CD4-positive, alpha-beta T cell (primary cell): ENCODE measurements at regions not wholly inside any gene's neighbourhood (a gene's known extent, or its start where the extent isn't known, plus 50 kb on each side); places are given as distances from the start of the nearest gene placed in this dataset.

Experiments
- ATAC-seq: fragments of 200-7000 bp; cut with Tn5 transposase; one replicate; pipeline ENCODE4 v1.10.0; 2022; ENCODE audit warnings: mild to moderate bottlenecking; ENCODE audit not compliant: poor library complexity
- CTCF ChIA-PET: fragments of 350-600 bp; sonication (Branson Sonifier 250); formaldehyde crosslinking; loops from one replicate; lab custom pipeline; 2021; ENCODE audit warnings: antibody characterized with exemption, inconsistent platforms; lab: Charles Lee
- POLR2A ChIA-PET: fragments of 350-600 bp; sonication (Branson Sonifier 250); formaldehyde crosslinking; loops from one replicate; lab custom pipeline; 2021; ENCODE audit warnings: antibody characterized with exemption, inconsistent platforms; lab: Charles Lee
- DNase-seq, 14 experiments: peaks; one replicate each; pipeline ENCODE4 v3.0.0-alpha.2; 2013 to 2020; ENCODE audit warnings: mixed read lengths in 2 of 14
- H3K27ac ChIP-seq, 2 donors: one replicate each; pipeline versions ENCODE4 v1.5.1 to v1.7.0; 2013; ENCODE audit warnings: low read length in 2 of 2, low read depth in 1 of 2, mild to moderate bottlenecking in 1 of 2
- H3K27me3 ChIP-seq, 2 experiments: 1 replicate in 1 of 2; 2 replicates in 1 of 2; pipeline versions ENCODE4 v1.6.1 to v1.7.0; 2013; ENCODE audit warnings: low read length in 2 of 2, control low read depth in 1 of 2, mild to moderate bottlenecking in 1 of 2, moderate library complexity in 1 of 2; ENCODE audit not compliant: insufficient read depth in 2 of 2, control insufficient read depth in 1 of 2
- H3K36me3 ChIP-seq: one replicate; pipeline ENCODE4 v1.6.1; 2013; ENCODE audit warnings: low read length, control low read depth; ENCODE audit not compliant: insufficient read depth
- H3K4me1 ChIP-seq: one replicate; pipeline ENCODE4 v1.6.1; 2013; ENCODE audit warnings: low read length, control low read depth; ENCODE audit not compliant: insufficient read depth
- H3K4me3 ChIP-seq: one replicate; pipeline ENCODE4 v1.5.1; 2013; ENCODE audit warnings: mild to moderate bottlenecking, low read length, moderate library complexity
- H3K9me3 ChIP-seq, 2 experiments: 1 replicate in 1 of 2; 2 replicates in 1 of 2; pipeline versions ENCODE4 v1.6.1 to v1.7.0; 2013; ENCODE audit warnings: low read length in 2 of 2, mild to moderate bottlenecking in 2 of 2, control low read depth in 1 of 2, moderate library complexity in 1 of 2; ENCODE audit not compliant: control insufficient read depth in 1 of 2, insufficient read depth in 1 of 2
- H3K27ac Mint-ChIP-seq: one replicate; pipeline ENCODE4 v1.8.0; 2020; ENCODE audit warnings: mixed read lengths
- H3K27me3 Mint-ChIP-seq: one replicate; pipeline ENCODE4 v1.8.0; 2021; ENCODE audit warnings: mixed read lengths
- H3K36me3 Mint-ChIP-seq: one replicate; pipeline ENCODE4 v1.8.0; 2021; ENCODE audit warnings: low read depth, mixed read lengths
- H3K4me1 Mint-ChIP-seq: one replicate; pipeline ENCODE4 v1.8.0; 2021; ENCODE audit warnings: low read depth, mixed read lengths
- H3K4me3 Mint-ChIP-seq: one replicate; pipeline ENCODE4 v1.8.0; 2020; ENCODE audit warnings: mild to moderate bottlenecking, mixed read lengths
- H3K9me3 Mint-ChIP-seq: one replicate; pipeline ENCODE4 v1.8.0; 2020; ENCODE audit warnings: mixed read lengths
- intact Hi-C, 2 experiments: fragments of 100-400 bp; cut with DNase I in 1 of 2; cut with micrococcal nuclease in 1 of 2; formaldehyde crosslinking; loops; one replicate each; pipeline versions ENCODE4 v1.15.1 to v1.9.0; 2023 to 2025; cut with DNase I, micrococcal nuclease
- TF ChIP-seq, protein P1 (sequence below): fragments of 200-600 bp; IDR thresholded peaks from one replicate; pipeline ENCODE4 v1.8.0; 2022; ENCODE audit warnings: antibody characterized with exemption, mild to moderate bottlenecking

DNA sequence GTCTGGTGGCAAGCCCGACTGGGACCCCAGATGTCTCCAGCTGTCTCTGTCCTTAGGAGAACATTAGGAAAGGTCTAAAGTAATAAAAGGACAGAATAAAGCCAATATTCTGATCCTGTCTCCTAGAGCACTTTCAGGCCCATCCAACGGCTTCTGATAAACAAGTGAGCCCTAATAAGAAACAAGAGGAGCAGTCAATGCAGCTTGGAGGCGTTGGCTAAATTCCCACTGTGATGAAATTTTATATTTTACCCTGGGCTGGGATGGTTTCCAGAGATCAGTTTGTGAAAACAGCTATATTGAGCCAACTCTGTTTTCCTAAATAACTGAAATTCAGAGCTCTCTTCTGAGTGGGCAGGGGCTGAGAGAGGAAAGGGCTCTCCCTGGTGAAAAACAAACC, 55.5 kb upstream of the SRRM4 start:
- no peaks in the 10 kb centered on the region for H3K4me1 ChIP-seq
- H3K36me3 ChIP-seq: no peaks in the 10 kb centered on the region
- no peak overlapping the region for H3K27ac Mint-ChIP-seq
- no peak for ATAC-seq
- TF ChIP-seq, protein P1, sequence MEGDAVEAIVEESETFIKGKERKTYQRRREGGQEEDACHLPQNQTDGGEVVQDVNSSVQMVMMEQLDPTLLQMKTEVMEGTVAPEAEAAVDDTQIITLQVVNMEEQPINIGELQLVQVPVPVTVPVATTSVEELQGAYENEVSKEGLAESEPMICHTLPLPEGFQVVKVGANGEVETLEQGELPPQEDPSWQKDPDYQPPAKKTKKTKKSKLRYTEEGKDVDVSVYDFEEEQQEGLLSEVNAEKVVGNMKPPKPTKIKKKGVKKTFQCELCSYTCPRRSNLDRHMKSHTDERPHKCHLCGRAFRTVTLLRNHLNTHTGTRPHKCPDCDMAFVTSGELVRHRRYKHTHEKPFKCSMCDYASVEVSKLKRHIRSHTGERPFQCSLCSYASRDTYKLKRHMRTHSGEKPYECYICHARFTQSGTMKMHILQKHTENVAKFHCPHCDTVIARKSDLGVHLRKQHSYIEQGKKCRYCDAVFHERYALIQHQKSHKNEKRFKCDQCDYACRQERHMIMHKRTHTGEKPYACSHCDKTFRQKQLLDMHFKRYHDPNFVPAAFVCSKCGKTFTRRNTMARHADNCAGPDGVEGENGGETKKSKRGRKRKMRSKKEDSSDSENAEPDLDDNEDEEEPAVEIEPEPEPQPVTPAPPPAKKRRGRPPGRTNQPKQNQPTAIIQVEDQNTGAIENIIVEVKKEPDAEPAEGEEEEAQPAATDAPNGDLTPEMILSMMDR: no peak
- no peaks in the 10 kb centered on the region for H3K36me3 Mint-ChIP-seq
- no peaks in the 10 kb centered on the region for H3K27me3 ChIP-seq
- H3K4me1 Mint-ChIP-seq: no peaks in the 10 kb centered on the region
- no peak overlapping the region for H3K4me3 ChIP-seq
- H3K9me3 ChIP-seq: no peaks in the 10 kb centered on the region
- H3K9me3 Mint-ChIP-seq: peaks cover 7% of the 10 kb centered on the region
- intact Hi-C loops: no loop called here
- ChIA-PET CTCF (no interaction called here), POLR2A (no interaction called here)
- DNase-seq: no peak
- H3K27ac ChIP-seq: no peak overlapping the region
- H3K27me3 Mint-ChIP-seq: no peaks in the 10 kb centered on the region
- H3K4me3 Mint-ChIP-seq: no peak overlapping the region
